H1 (cell line): ENCODE measurements at regions not wholly inside any gene's neighbourhood (a gene's known extent, or its start where the extent isn't known, plus 50 kb on each side); places are given as distances from the start of the nearest gene placed in this dataset.

Experiments
- CEBPB ChIP-seq: IDR thresholded peaks from 2 replicates; pipeline ENCODE4 v1.6.1; 2012; ENCODE audit warnings: low read depth, low read length
- EP300 ChIP-seq, 2 experiments: IDR thresholded peaks; 1 replicate in 1 of 2; 2 replicates in 1 of 2; pipeline ENCODE4 v1.6.1; 2011 to 2012; ENCODE audit warnings: low read depth in 2 of 2, low read length in 2 of 2, mild to moderate bottlenecking in 2 of 2, borderline replicate concordance in 1 of 2, inconsistent platforms in 1 of 2, moderate library complexity in 1 of 2
- POLR2A ChIP-seq, 2 experiments: IDR thresholded peaks; 1 replicate in 1 of 2; 2 replicates in 1 of 2; pipeline ENCODE4 v1.6.1; 2011; ENCODE audit warnings: low read depth in 2 of 2, low read length in 2 of 2, mild to moderate bottlenecking in 2 of 2; ENCODE audit errors: control extremely low read depth in 1 of 2
- RFX5 ChIP-seq: IDR thresholded peaks from 2 replicates; pipeline ENCODE4 v1.6.1; 2011; ENCODE audit warnings: low read depth, low read length, improper control_type of control experiment, borderline replicate concordance
- SP4 ChIP-seq: IDR thresholded peaks from 2 replicates; pipeline ENCODE4 v1.6.1; 2012; ENCODE audit warnings: low read length, inconsistent platforms
- SUZ12 ChIP-seq: fragments of 200-600 bp; sonication (generic); IDR thresholded peaks from 2 replicates; pipeline ENCODE4 v1.6.1; 2012; ENCODE audit warnings: mild to moderate bottlenecking, inconsistent platforms, low read length, moderate library complexity, mixed read lengths
- TBP ChIP-seq: IDR thresholded peaks from 2 replicates; pipeline ENCODE4 v1.6.1; 2011; ENCODE audit warnings: low read depth, low read length, improper control_type of control experiment
- ZNF274 ChIP-seq: IDR thresholded peaks from 2 replicates; pipeline ENCODE4 v1.7.0; 2012; ENCODE audit warnings: low read length, borderline replicate concordance; ENCODE audit errors: extremely low read depth
- TF ChIP-seq, protein P1 (sequence below): IDR thresholded peaks from 2 replicates; pipeline ENCODE4 v1.6.1; 2012; ENCODE audit warnings: inconsistent platforms
- TF ChIP-seq, protein P2 (sequence below): IDR thresholded peaks from 2 replicates; pipeline ENCODE4 v1.6.1; 2011; ENCODE audit warnings: low read depth, mild to moderate bottlenecking, low read length; ENCODE audit not compliant: insufficient read depth
- TF ChIP-seq, protein P3 (sequence below), 3 experiments: IDR thresholded peaks; 1 replicate in 2 of 3; 2 replicates in 1 of 3; pipeline versions ENCODE4 v1.5.1 to v1.6.1; 2011; ENCODE audit warnings: low read length in 3 of 3, mild to moderate bottlenecking in 3 of 3, inconsistent platforms in 2 of 3, low read depth in 1 of 3, moderate library complexity in 1 of 3; ENCODE audit not compliant: insufficient read depth in 1 of 3; ENCODE audit errors: control extremely low read depth in 1 of 3

DNA sequence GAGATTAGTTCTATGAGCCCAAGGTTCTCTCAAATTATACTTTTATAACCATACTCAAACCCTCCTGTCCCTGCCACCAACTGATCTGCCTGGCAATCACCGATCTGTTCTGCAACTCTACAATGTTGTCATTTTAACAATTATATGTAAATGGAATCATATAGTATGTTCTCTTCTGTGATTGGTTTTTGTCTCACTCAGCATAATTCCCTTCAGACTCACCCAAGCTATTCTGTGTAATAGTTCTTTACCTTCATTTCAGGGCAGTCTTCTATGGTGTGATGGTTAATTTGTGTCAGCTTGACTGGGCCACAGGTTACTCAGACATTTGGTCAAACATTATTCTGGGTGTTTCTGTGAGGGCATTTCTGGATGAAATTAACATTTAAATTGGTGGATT lies 181.9 kb upstream of the CXCL12 start:
- no peak for TF ChIP-seq RFX5
- TF ChIP-seq, protein P1, sequence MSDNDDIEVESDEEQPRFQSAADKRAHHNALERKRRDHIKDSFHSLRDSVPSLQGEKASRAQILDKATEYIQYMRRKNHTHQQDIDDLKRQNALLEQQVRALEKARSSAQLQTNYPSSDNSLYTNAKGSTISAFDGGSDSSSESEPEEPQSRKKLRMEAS = no peak
- no peak for TF ChIP-seq EP300 (IDR thresholded peaks at IDR 0.05; ENCODE audit: borderline replicate concordance in 1 of 2, low read depth in 2 of 2, low read length in 2 of 2)
- TF ChIP-seq CEBPB = no peak
- TF ChIP-seq SP4 = no peak
- TF ChIP-seq, protein P2, sequence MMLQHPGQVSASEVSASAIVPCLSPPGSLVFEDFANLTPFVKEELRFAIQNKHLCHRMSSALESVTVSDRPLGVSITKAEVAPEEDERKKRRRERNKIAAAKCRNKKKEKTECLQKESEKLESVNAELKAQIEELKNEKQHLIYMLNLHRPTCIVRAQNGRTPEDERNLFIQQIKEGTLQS = no peak
- TF ChIP-seq, protein P3, sequence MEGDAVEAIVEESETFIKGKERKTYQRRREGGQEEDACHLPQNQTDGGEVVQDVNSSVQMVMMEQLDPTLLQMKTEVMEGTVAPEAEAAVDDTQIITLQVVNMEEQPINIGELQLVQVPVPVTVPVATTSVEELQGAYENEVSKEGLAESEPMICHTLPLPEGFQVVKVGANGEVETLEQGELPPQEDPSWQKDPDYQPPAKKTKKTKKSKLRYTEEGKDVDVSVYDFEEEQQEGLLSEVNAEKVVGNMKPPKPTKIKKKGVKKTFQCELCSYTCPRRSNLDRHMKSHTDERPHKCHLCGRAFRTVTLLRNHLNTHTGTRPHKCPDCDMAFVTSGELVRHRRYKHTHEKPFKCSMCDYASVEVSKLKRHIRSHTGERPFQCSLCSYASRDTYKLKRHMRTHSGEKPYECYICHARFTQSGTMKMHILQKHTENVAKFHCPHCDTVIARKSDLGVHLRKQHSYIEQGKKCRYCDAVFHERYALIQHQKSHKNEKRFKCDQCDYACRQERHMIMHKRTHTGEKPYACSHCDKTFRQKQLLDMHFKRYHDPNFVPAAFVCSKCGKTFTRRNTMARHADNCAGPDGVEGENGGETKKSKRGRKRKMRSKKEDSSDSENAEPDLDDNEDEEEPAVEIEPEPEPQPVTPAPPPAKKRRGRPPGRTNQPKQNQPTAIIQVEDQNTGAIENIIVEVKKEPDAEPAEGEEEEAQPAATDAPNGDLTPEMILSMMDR (IDR thresholded peaks at IDR 0.05; ENCODE audit: control extremely low read depth in 1 of 3, insufficient read depth in 1 of 3, low read depth in 1 of 3, low read length in 3 of 3) = no peak
- TF ChIP-seq SUZ12 = no peak
- no peak for TF ChIP-seq ZNF274
- TF ChIP-seq POLR2A (IDR thresholded peaks at IDR 0.05; ENCODE audit: control extremely low read depth in 1 of 2, low read depth in 2 of 2, low read length in 2 of 2) = no peak
- no peak for TF ChIP-seq TBP
